Activated naive CD4-positive, alpha-beta T cell treated with anti-CD3 and anti-CD28 coated beads, Interleukin-2, amount 50 U/mL, for 24 hours (primary cell): ENCODE measurements at regions not wholly inside any gene's neighbourhood (a gene's known extent, or its start where the extent isn't known, plus 50 kb on each side); places are given as distances from the start of the nearest gene placed in this dataset.

Experiments
- H3K27ac Mint-ChIP-seq: one replicate; pipeline ENCODE4 v1.8.0; 2021; ENCODE audit warnings: mild to moderate bottlenecking, mixed read lengths
- H3K27me3 Mint-ChIP-seq: one replicate; pipeline ENCODE4 v1.8.0; 2021; ENCODE audit warnings: mixed read lengths
- H3K36me3 Mint-ChIP-seq: one replicate; pipeline ENCODE4 v1.8.0; 2021; ENCODE audit warnings: mixed read lengths
- H3K4me1 Mint-ChIP-seq: one replicate; pipeline ENCODE4 v1.8.0; 2021; ENCODE audit warnings: mixed read lengths
- H3K4me3 Mint-ChIP-seq: one replicate; pipeline ENCODE4 v1.8.0; 2021; ENCODE audit warnings: mild to moderate bottlenecking, mixed read lengths
- H3K9me3 Mint-ChIP-seq: one replicate; pipeline ENCODE4 v1.8.0; 2021; ENCODE audit warnings: mixed read lengths

- peaks cover 6% of the 10 kb centered on the region for H3K27me3 Mint-ChIP-seq
- no peak overlapping the region for H3K27ac Mint-ChIP-seq
- H3K4me3 Mint-ChIP-seq: no peak overlapping the region
- H3K4me1 Mint-ChIP-seq: no peaks in the 10 kb centered on the region
- no peaks in the 10 kb centered on the region for H3K9me3 Mint-ChIP-seq
- H3K36me3 Mint-ChIP-seq: no peaks in the 10 kb centered on the region
Measured at GRCh38 chr4:149173241-149174013, 642.2 kb downstream of the IQCM start.

DNA sequence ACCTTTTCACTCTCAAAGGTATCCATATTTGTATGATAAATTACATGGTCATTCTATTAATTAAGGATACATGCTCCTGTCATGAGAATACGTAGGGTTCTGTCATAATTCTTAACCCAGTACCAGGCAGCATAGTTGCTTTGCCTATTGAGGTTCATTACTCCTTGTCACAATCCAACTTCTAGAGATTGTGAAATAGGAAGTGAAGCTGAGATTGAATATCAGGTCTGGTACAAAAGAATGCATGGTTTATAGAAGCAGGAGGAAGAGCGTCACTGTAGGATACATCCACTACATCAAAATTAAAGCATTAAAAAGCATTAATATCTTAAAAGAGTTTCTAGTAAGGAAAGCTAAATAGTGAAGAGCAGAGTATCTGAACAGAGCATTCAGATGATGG is 647.0 kb downstream of the IQCM start:
- H3K4me3 Mint-ChIP-seq: no peak overlapping the region
- no peaks in the 10 kb centered on the region for H3K36me3 Mint-ChIP-seq
- no peak overlapping the region for H3K27ac Mint-ChIP-seq
- no peaks in the 10 kb centered on the region for H3K4me1 Mint-ChIP-seq
- H3K27me3 Mint-ChIP-seq: peaks cover 7% of the 10 kb centered on the region
- no peaks in the 10 kb centered on the region for H3K9me3 Mint-ChIP-seq

- H3K4me1 Mint-ChIP-seq: no peaks in the 10 kb centered on the region
- no peak overlapping the region for H3K4me3 Mint-ChIP-seq
- H3K27ac Mint-ChIP-seq: no peak overlapping the region
- peaks cover 7% of the 10 kb centered on the region for H3K27me3 Mint-ChIP-seq
- no peaks in the 10 kb centered on the region for H3K36me3 Mint-ChIP-seq
- no peaks in the 10 kb centered on the region for H3K9me3 Mint-ChIP-seq
Measured at GRCh38 chr4:149166876-149167275, 648.8 kb downstream of the IQCM start.

GRCh38 chr4:149166365-149166764 is 649.3 kb downstream of the IQCM start:
- H3K9me3 Mint-ChIP-seq: no peaks in the 10 kb centered on the region
- H3K4me1 Mint-ChIP-seq: no peaks in the 10 kb centered on the region
- no peaks in the 10 kb centered on the region for H3K36me3 Mint-ChIP-seq
- no peak overlapping the region for H3K4me3 Mint-ChIP-seq
- no peak overlapping the region for H3K27ac Mint-ChIP-seq
- peaks cover 8% of the 10 kb centered on the region for H3K27me3 Mint-ChIP-seq

DNA sequence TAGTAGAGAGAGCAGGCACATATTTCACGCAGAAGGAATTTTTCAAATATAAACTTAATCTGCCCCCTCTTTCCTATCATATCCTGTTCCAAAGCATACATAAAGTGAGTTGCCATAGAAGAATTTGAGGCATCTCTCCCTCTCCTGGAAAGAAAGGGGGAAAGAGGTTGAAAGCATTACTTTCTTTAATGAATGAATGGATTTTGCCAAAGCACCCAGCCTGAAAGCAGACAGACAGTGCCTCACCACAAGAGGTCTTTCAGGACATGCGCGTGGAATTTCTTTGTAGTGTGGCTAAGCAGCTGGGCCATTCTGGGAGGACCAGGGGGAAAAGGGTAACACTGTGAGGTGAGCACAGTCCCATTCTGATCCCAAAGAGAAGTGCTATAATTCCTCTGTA is 651.4 kb downstream of the IQCM start:
- Mint-ChIP-seq H3K27me3 (peaks cover 7% of the 10 kb centered on the region), H3K4me1 (no peaks in the 10 kb centered on the region), H3K9me3 (no peaks in the 10 kb centered on the region), H3K4me3 (no peak overlapping the region), H3K27ac (no peak overlapping the region), H3K36me3 (no peaks in the 10 kb centered on the region)

DNA sequence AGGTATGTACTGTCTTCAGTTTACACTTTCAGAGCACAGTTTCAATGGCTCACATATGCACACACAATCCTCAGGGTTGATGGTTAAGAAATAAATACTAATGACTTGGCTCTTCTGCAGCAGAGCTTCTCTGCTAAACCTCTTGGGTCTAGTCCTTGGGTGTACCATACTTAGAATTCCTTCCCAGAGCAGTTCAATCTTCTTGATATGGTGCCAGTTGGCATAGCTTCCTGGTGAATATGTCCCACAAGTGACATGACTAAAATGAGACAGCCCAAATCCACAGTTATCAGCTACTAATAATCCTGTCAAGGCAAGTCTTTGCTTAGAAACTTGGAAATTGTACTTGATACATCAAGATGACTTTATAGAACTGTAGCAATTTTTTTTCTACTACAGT is 654.4 kb downstream of the IQCM start:
- H3K4me3 Mint-ChIP-seq: no peak overlapping the region
- H3K9me3 Mint-ChIP-seq: no peaks in the 10 kb centered on the region
- peaks cover 5% of the 10 kb centered on the region for H3K27me3 Mint-ChIP-seq
- H3K4me1 Mint-ChIP-seq: no peaks in the 10 kb centered on the region
- no peaks in the 10 kb centered on the region for H3K36me3 Mint-ChIP-seq
- no peak overlapping the region for H3K27ac Mint-ChIP-seq

- H3K4me1 Mint-ChIP-seq: no peaks in the 10 kb centered on the region
- H3K9me3 Mint-ChIP-seq: no peaks in the 10 kb centered on the region
- peaks cover 5% of the 10 kb centered on the region for H3K27me3 Mint-ChIP-seq
- no peak overlapping the region for H3K4me3 Mint-ChIP-seq
- no peaks in the 10 kb centered on the region for H3K36me3 Mint-ChIP-seq
- no peak overlapping the region for H3K27ac Mint-ChIP-seq
Measured at GRCh38 chr4:149160370-149160769, 655.3 kb downstream of the IQCM start.

DNA sequence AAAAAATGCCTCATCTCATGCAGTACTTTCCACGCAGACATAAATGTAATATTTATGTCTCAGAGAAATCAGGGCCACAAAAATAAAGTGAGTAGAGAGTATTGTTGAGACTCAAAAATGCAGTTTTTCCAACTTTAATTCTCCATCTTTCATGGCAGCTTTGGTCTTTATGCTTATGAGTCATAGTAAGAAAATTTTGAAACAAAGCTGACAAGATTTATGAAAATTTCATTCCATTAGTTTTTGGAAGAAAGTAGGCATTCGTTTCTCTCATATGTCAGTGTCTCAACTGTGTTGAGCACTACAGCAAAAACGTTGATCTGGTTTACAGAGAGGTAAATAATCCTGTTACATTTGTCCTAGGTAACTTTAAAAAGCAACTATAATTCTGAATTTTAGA is 656.8 kb downstream of the IQCM start:
- Mint-ChIP-seq H3K4me1 (no peaks in the 10 kb centered on the region), H3K27ac (no peak overlapping the region), H3K36me3 (no peaks in the 10 kb centered on the region), H3K9me3 (no peaks in the 10 kb centered on the region), H3K27me3 (peaks cover 3% of the 10 kb centered on the region), H3K4me3 (no peak overlapping the region)

GRCh38 chr4:149145803-149146202 is 669.8 kb downstream of the IQCM start:
- Mint-ChIP-seq H3K27ac (no peak overlapping the region), H3K4me1 (no peaks in the 10 kb centered on the region), H3K9me3 (no peaks in the 10 kb centered on the region), H3K27me3 (peaks cover 7% of the 10 kb centered on the region), H3K4me3 (no peak overlapping the region), H3K36me3 (no peaks in the 10 kb centered on the region)

DNA sequence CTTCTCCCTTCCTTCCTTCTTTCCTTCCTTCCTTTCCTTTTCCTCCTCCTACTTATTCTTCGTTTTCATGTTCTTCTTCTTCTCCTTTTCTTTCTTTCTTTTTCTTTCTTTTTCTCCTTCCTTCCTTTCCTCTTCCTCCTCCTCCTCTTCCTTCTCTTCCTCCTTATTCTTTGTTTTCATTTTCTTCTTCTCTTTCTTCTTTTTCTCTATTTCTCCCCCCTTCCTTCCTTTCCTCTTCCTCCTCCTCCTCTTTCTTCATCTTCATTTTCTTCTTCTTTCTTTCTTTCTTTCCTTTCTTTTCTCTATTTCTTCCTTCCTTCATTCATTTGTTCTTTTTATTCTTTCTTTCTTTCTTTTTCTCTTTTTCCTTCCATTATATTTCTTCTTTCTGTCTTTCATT is 671.6 kb downstream of the IQCM start:
- Mint-ChIP-seq H3K9me3 (no peaks in the 10 kb centered on the region), H3K27me3 (peaks cover 7% of the 10 kb centered on the region), H3K4me3 (no peak overlapping the region), H3K36me3 (no peaks in the 10 kb centered on the region), H3K4me1 (no peaks in the 10 kb centered on the region), H3K27ac (no peak overlapping the region)

- Mint-ChIP-seq H3K36me3 (no peaks in the 10 kb centered on the region), H3K4me1 (no peaks in the 10 kb centered on the region), H3K9me3 (no peaks in the 10 kb centered on the region), H3K4me3 (no peak overlapping the region), H3K27ac (no peak overlapping the region), H3K27me3 (peaks cover 7% of the 10 kb centered on the region)
Measured at GRCh38 chr4:149141391-149141790, 674.3 kb downstream of the IQCM start.

- no peak overlapping the region for H3K4me3 Mint-ChIP-seq
- no peaks in the 10 kb centered on the region for H3K36me3 Mint-ChIP-seq
- no peaks in the 10 kb centered on the region for H3K9me3 Mint-ChIP-seq
Measured at GRCh38 chr4:149140841-149141240, 674.8 kb downstream of the IQCM start.

GRCh38 chr4:149136951-149137620 is 678.6 kb downstream of the IQCM start:
- Mint-ChIP-seq H3K27ac (no peak overlapping the region), H3K4me1 (no peaks in the 10 kb centered on the region), H3K27me3 (no peaks in the 10 kb centered on the region), H3K9me3 (peaks cover 10% of the 10 kb centered on the region), H3K36me3 (no peaks in the 10 kb centered on the region), H3K4me3 (no peak overlapping the region)

More at GRCh38 chr4:149140841-149141240, 674.8 kb downstream of the IQCM start:
- no peak overlapping the region for H3K27ac Mint-ChIP-seq
- no peaks in the 10 kb centered on the region for H3K4me1 Mint-ChIP-seq
- peaks cover 7% of the 10 kb centered on the region for H3K27me3 Mint-ChIP-seq

- H3K9me3 Mint-ChIP-seq: peaks cover 10% of the 10 kb centered on the region
- no peak overlapping the region for H3K4me3 Mint-ChIP-seq
- no peaks in the 10 kb centered on the region for H3K36me3 Mint-ChIP-seq
- no peaks in the 10 kb centered on the region for H3K27me3 Mint-ChIP-seq
- H3K27ac Mint-ChIP-seq: no peak overlapping the region
- no peaks in the 10 kb centered on the region for H3K4me1 Mint-ChIP-seq
Measured at GRCh38 chr4:149135062-149135461, 680.6 kb downstream of the IQCM start.

DNA sequence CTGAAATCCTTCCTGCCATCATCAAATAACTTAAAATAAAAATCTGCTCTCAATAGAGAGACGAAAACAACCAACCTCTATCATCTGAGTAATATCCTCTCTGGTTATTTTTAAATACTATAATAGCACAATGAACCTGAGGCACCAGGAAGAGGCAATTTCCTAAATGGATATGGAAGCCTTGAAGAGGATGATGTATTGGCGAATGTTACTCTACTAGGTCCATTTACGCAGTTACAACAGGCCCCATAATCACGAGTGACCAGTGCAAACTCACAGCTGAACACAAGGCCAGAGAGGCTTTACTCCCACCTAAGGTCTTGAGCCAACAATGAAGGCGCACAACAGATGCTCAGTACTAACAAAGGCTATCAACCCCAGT is 678.8 kb upstream of the NR3C2 start:
- Mint-ChIP-seq H3K27ac (no peak overlapping the region), H3K9me3 (no peaks in the 10 kb centered on the region), H3K36me3 (no peaks in the 10 kb centered on the region), H3K4me3 (no peak overlapping the region), H3K4me1 (no peaks in the 10 kb centered on the region), H3K27me3 (peaks cover 2% of the 10 kb centered on the region)

- Mint-ChIP-seq H3K4me3 (no peak overlapping the region), H3K27ac (no peak overlapping the region), H3K27me3 (peaks cover 2% of the 10 kb centered on the region), H3K4me1 (no peaks in the 10 kb centered on the region), H3K9me3 (no peaks in the 10 kb centered on the region), H3K36me3 (no peaks in the 10 kb centered on the region)
Measured at GRCh38 chr4:149120331-149121022, 678.3 kb upstream of the NR3C2 start.
